GM10248 (cell line): ENCODE measurements at regions not wholly inside any gene's neighbourhood (a gene's known extent, or its start where the extent isn't known, plus 50 kb on each side); places are given as distances from the start of the nearest gene placed in this dataset.

Experiments used
- CTCF ChIA-PET: fragments of 300-600 bp; sonication (Branson Sonifier 250); formaldehyde crosslinking; extraction: SDS; loops from one replicate; lab custom pipeline; 2021; ENCODE audit warnings: antibody characterized with exemption; lab: Yijun Ruan, JAX
- POLR2A ChIA-PET: fragments of 350-650 bp; sonication (Branson Sonifier 250); formaldehyde crosslinking; extraction: SDS; loops from one replicate; lab custom pipeline; 2020; ENCODE audit warnings: antibody characterized with exemption; lab: Yijun Ruan, JAX
- DNase-seq: peaks from one replicate; pipeline ENCODE4 v3.0.0; 2012; ENCODE audit errors: extremely low spot score
- TF ChIP-seq, protein P1 (sequence below): IDR thresholded peaks from 2 replicates; pipeline ENCODE4 v1.5.1; 2012; ENCODE audit warnings: mild to moderate bottlenecking, low read depth; ENCODE audit errors: extremely low read depth, missing control alignments, control extremely low read depth

- TF ChIP-seq, protein P1, sequence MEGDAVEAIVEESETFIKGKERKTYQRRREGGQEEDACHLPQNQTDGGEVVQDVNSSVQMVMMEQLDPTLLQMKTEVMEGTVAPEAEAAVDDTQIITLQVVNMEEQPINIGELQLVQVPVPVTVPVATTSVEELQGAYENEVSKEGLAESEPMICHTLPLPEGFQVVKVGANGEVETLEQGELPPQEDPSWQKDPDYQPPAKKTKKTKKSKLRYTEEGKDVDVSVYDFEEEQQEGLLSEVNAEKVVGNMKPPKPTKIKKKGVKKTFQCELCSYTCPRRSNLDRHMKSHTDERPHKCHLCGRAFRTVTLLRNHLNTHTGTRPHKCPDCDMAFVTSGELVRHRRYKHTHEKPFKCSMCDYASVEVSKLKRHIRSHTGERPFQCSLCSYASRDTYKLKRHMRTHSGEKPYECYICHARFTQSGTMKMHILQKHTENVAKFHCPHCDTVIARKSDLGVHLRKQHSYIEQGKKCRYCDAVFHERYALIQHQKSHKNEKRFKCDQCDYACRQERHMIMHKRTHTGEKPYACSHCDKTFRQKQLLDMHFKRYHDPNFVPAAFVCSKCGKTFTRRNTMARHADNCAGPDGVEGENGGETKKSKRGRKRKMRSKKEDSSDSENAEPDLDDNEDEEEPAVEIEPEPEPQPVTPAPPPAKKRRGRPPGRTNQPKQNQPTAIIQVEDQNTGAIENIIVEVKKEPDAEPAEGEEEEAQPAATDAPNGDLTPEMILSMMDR = no peak
- POLR2A ChIA-PET = no interaction called here
- DNase-seq = no peak
- CTCF ChIA-PET = no interaction called here
These were observed 338.0 kb downstream of the ACTL7B start for GRCh38 chr9:108517651-108518365.

DNA sequence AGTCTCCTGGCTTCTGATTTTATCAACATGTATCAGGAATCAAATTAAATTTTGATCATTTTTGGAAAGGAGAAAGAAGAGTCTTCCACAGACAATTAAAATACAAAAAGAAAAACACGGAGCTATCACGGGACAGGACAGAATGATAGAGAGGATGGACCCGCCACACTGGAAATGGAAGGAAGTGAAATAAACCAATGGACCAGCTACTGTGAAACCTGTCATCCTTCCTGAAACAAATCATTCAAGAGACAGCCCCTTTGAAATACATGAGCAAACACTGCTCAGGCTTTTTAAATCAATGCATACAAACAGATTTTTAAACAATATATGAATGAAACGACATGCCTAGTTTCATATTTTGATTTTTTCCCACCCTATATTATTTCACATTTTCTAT, 339.4 kb downstream of the ACTL7B start:
- no peak for DNase-seq
- ChIA-PET POLR2A (no interaction called here), CTCF (no interaction called here)
- TF ChIP-seq, protein P1 = no peak

GRCh38 chr9:108515856-108516255, 339.9 kb downstream of the ACTL7B start:
- no peak for DNase-seq
- TF ChIP-seq, protein P1 = no peak
- ChIA-PET CTCF (no interaction called here), POLR2A (no interaction called here)

DNA sequence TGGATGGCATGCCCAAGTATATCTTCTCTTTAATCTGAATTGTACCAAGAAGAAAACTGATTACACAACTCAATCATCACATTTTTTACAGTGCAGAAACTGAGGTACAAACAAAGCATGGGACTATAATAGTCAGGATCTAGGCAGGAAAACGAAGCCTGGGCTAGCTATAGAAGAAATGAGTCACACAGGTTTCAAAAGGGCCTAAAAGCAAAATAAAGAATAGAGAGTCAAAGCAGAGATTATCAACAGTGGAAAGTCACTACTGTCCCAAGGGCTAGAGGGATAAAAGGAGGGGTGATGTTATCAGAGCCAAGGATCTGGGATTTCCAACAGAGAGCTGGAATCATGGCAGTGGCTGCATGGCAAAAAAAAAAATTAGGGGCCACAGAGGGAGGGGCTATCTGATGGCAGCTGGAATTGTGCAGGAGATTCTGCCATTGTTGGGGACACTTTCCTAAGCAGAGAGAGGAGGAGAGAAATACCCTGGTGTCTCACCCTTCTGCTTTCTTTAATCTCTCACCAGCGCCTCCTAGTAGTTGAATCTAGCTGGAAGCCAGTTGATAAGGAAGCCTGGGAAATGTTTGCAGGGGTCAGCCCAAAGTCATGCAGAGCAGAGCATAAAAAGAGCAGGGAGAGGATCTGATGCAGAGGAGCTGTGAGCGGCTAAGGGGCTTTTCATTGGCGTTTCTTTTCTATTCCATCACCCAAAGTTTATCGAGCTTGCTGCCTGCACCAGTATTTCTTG, 343.2 kb downstream of the ACTL7B start:
- CTCF ChIA-PET = no interaction called here
- TF ChIP-seq, protein P1 = no peak
- no peak for DNase-seq
- POLR2A ChIA-PET = no interaction called here

DNA sequence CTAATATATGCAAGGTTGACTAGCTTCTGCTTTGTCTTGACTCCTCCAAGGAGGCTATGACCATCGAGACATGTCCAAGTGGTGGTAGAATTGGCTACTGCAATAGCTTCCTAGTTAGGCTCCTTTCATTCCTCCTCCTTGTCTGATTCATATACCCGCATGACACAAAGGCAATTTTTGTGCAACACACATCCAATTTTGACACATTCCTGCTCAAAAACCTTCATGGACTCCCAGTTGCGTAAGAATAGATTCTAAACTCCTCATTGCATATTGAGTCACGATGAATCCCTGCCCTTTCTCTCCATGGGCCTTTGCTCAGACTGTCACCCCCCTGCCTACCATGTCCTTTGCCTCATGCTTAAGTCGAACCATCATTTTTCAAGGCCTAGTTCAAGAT, 344.5 kb downstream of the ACTL7B start:
- CTCF ChIA-PET = no interaction called here
- POLR2A ChIA-PET = no interaction called here
- TF ChIP-seq, protein P1 = no peak
- DNase-seq = no peak

DNA sequence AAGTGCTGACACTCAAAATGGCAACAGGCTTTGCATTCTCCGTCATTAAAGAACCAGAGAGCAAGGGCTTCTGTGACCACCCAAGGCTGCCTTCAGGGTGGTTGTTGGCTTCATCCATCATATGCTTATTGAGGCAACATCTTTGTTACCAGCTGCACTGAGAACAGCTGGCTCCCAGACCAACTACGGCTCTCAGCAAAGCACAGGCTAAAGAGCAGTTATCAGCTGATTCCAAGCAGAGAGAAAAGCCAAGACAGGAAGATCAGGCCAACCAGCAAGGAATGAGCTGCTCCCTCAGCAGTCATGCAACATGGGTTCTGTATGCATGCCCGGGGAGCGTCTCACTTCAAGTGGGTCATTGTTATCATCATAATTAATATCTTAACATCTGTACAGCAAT, 358.9 kb downstream of the ACTL7B start:
- ChIA-PET CTCF (no interaction called here), POLR2A (no interaction called here)
- TF ChIP-seq, protein P1 = no peak
- DNase-seq = no peak
